ENCODE measurements at regions not wholly inside any gene's neighbourhood (a gene's known extent, or its start where the extent isn't known, plus 50 kb on each side); places are given as distances from the start of the nearest gene placed in this dataset.

DNA sequence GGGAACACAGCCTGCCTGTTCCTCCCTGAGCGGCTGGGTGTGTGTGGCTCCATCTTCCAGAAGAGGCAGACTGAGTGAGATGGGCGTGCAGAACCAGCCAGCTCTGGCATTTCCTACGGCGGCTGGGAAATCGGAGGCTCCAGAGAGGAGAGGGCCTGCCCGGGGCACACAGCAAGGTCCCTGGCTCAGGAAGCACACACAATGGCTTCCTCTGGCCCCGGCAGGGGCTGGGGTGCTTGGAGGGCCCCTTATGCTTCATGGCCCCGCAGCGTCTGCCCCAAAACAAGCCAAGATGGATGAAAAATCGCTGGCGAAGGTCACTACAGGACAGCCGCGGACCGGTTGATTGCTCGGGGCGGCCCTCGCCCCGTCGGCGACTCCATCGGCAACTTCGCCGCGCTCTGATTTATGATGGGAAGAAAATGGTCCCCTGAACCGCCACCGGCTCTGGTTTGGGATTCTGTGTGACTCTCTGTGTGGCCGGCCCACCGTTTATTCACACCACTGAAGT is 191.5 kb upstream of the C14orf180 start:
- no peak for DNase-seq (ENCODE audit: extremely low read depth, low read depth)
- TF ChIP-seq CTCF (IDR thresholded peaks at IDR 0.05; ENCODE audit: low read depth, low read length, missing control alignments): no peak
- no peak overlapping the region for H3K4me3 ChIP-seq (replicated peaks; ENCODE audit: low read depth, low read length)

DNA sequence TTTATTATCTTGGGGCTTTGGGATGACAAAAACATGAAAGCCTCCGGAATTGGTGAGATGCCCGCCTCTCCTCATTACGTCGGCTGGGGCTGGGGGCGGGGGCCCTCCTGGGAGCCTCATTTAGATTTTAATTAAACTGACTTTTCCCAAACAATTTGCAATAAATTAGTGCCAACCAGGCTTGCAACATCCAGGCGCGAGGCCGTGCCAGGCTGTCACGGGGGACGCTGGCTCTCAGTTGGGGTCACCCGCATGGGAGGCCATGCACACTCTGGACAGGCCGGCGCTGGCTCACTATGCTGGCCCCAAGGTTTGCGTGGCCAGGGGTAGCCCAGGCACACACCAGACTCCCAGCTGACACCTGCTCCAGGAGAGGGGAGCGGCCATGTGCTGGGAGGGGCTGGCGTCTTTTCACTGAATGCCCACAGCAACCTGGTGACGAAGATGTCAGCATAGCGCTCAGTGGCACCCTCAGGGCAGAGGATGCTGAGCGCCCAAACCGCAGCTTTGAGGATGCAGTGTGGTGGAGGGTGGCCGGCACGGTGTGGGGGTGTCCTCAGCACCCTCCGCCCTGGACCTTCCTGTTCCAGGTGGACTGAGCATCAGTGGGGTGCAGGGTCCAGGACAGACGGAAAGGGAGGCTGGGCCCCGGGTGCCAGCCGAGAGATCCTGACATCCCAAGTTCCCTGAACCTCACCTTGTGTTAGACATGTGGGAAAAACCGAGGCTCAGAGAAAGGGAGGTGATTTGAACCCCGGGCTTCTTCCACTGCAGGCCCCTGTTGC is 190.8 kb upstream of the C14orf180 start:
- DNase-seq (ENCODE audit: extremely low read depth, low read depth): no peak
- no peak overlapping the region for H3K4me3 ChIP-seq (replicated peaks; ENCODE audit: low read depth, low read length)
- no peak for TF ChIP-seq CTCF (IDR thresholded peaks at IDR 0.05; ENCODE audit: low read depth, low read length, missing control alignments)

- no peak for DNase-seq (ENCODE audit: extremely low read depth, low read depth)
- no peak for TF ChIP-seq CTCF (IDR thresholded peaks at IDR 0.05; ENCODE audit: low read depth, low read length, missing control alignments)
- no peak overlapping the region for H3K4me3 ChIP-seq (replicated peaks; ENCODE audit: low read depth, low read length)
Observed at GRCh38 chr14:104389326-104390220, 190.0 kb upstream of the C14orf180 start.

DNA sequence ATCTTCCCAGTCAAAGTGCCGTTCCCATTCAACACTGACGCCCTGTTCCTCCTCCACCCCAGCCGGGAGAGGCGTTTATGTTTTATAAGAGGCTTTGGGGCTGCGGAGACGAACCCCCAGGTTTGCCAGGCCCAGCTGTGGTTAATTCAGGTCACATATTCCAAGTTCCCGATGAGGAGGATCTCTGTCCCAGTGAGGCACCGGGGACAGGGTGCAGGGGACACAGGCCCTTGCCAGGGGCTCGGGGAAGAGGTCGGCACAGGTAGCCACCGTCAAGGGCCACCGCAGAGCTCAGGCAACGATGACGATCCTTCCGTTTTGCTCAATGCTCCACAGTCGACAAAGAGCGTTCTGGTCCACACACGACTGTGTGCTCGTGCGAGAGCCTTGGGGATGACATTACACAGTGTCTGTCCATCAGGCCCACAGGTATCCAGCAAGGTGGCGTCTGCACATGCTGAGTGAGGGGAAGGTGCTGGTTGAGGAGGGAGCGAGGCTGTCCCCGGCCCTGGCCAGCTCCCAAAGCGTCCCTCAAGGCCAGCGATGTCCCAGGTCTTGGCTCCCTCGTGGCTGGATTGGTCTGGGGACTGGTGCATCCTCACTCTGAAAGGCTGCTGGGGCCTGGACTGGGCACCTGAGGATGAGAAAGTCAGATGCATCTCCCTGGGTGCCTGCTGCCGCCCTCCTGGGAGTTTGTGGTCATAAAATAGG is 189.2 kb upstream of the C14orf180 start:
- no peak for DNase-seq (ENCODE audit: extremely low read depth, low read depth)
- no peak overlapping the region for H3K4me3 ChIP-seq (replicated peaks; ENCODE audit: low read depth, low read length)
- TF ChIP-seq CTCF (IDR thresholded peaks at IDR 0.05; ENCODE audit: low read depth, low read length, missing control alignments): no peak

- no peak for DNase-seq (ENCODE audit: extremely low read depth, low read depth)
- no peak for TF ChIP-seq CTCF (IDR thresholded peaks at IDR 0.05; ENCODE audit: low read depth, low read length, missing control alignments)
- H3K4me3 ChIP-seq (replicated peaks; ENCODE audit: low read depth, low read length): no peak overlapping the region
Observed at GRCh38 chr14:104390941-104391901, 188.3 kb upstream of the C14orf180 start.
